NCI-H187 treated with DMSO at 0.1 percent for 48 hours (cell line): ENCODE measurements at regions not wholly inside any gene's neighbourhood (a gene's known extent, or its start where the extent isn't known, plus 50 kb on each side); places are given as distances from the start of the nearest gene placed in this dataset.
"Not testable (repeated sequence)": the region's sequence is repeated elsewhere in the genome, so short reads cannot be mapped to it uniquely, and the experiment has no call there.

ENCODE experiments used
- DNase-seq: peaks from one replicate; lab custom pipeline; 2025; lab: John Stamatoyannopoulos, UW

GRCh38 chr13:48808683-48809082, 155.0 kb downstream of the CYSLTR2 start:
- no peak for DNase-seq

DNA sequence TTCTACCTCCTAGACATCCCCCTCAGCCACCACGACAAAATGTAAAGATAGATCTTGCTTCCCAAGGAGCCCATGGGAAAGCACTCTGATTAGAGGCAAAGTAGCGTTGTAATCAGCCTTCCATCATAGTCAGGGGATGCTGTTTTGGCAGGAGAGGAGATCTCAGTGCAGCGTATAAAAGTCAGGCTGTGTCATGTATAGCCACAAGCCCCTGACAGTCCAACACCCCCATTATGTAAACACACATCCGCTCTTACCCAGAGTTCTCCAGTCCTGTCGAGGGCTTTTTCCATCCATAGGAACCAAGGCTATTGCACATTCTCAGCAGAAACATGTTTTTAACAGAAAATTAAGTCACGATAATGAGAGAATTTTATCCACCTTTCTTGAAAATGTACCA, 156.3 kb downstream of the CYSLTR2 start:
- no peak for DNase-seq

DNA sequence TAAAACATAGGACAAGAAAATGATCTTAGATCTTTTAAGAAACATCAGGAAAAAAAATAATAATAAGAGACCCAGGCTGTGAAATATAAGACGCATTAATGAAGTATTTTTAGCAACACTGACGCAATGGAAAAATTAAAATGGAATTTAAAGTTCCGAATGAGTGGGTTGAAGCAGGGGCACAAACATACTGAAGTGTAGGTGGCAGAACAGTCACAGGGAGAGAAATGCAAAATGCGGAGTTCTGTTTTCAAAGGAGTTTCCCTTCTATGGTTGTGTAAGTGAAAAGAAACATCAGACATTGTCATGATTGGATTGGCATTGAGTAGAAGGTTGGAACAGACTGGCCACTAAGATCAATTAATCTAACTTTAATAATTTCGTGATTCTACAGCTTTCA, 159.8 kb downstream of the CYSLTR2 start:
- DNase-seq = no peak

DNA sequence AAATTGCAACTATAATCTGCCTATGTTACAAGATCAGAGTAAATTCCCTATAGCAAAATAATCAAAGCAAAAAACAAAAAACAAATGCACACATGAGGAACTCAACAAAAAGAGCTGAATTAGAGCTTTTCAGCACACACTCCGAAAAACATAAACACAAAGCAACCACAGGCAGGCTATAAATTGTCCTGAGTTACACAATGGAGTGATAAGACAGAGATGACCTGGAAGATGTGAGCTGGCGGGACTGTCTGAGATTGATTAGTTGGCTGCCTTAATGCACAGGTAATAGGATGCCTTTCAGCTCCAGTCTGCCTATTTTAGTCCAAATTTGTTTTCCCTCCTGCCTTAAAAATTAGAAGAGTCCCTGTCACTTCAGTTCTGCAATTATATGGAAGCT, 159.0 kb upstream of the FNDC3A start:
- peak; percentile 26 for DNase-seq

DNA sequence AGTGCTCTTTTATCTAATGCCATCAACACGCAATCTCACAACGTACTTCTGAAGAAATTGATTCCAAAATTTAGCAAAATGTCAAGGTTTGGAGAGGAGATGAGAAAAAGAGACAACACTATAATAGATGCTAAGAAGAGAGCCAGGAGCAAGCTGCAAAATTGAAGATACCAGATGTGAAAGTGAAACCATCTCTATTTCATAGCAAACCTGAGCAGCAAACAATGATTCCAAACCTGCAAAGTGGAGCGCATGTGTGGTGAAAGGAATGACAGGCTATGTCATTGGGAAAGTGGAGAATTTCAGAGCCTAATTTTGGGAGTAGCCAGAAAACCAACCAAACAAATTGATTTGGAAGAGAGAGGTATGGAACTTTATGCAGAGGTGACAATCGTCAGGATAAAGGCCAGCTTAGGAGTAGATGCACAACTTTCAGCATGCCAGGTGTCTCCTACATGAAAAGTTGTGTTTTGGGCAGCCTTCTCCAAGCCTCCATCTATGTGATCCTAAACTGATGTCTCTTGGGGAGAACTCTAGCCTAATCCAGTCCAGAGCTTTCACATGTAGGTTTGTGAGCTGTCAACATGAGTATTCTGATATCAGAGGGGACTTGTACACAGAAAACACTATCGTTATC, 158.4 kb upstream of the FNDC3A start:
- no peak for DNase-seq

- no peak for DNase-seq
Observed at GRCh38 chr13:48818495-48819356, 157.0 kb upstream of the FNDC3A start.

GRCh38 chr13:48819376-48819775, 156.3 kb upstream of the FNDC3A start:
- no peak for DNase-seq

DNA sequence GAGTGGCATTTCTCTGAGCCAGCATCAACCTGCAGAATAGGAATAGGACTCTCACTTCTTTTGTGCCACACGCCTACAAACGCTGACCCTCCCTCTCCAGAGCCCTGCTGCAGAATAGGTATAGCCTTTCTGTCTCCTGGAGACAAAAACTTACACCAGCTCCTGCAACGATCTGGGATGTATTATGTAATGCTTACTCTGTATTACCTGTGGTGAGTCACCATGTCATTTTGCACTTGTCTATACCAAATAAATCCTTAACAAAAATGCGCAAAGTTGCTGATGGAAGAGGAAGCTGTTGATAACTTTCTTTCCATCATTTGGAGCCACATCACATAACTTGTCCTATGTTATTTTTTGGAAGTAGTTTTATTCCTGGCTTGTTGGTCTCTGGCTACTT, 155.8 kb upstream of the FNDC3A start:
- DNase-seq = no peak

DNA sequence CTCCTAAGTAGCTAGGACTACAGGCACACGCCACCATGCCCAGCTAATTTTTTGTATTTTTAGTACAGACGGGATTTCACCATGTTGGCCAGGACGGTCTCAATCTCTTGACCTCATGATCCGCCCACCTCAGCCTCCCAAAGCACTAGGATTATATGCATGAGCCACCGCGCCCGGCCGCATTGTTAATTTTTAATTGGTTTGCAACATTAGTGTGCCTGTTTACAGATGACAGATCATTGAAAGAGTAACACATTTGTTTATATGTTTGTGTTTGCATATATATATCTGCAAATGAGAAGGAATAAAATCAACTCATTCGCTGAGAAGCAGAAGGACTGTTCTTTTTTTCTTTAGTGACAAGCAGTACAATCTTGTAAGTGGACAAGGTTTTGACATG, 152.2 kb upstream of the FNDC3A start:
- not testable (repeated sequence) for DNase-seq

DNA sequence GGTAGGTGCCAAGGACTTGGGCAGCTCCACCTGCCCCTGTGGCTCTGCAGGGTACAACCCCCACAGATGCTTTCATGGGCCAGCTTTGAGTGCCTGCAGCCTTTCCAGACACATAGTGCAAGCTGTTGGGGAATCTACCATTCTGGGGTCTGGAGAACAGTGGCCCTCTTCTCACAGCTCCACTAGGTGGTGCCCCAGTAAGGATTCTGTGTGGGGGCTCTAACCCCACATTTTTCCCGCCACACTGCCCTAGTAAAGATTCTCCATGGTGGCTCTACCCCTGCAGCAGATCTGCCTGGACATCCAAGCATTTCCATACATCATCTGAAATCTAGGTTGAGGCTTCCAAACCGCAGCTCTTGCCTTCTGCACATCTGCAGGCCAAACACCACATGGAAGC, 149.7 kb upstream of the FNDC3A start:
- no peak for DNase-seq

- DNase-seq = not testable (repeated sequence)
Observed at GRCh38 chr13:48826922-48827454, 148.7 kb upstream of the FNDC3A start.

DNA sequence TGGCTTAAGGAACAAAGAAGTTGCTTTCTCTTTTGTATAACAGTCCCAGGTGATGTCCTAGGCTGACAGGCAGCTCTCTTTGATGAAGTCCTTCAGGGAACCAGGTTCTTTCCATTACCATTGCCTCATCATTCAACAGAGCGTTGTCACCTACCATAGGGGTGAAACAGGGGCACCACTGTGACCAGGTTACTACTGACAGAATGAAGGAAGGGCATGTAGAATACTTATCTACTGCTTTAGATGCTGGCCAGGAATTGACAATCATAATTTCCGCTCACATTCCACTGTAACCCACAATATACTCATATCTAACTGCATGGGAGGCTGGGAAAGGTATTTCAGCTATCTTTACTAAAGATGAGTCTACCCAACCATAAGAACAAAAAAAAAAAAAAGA, 148.0 kb upstream of the FNDC3A start:
- DNase-seq = no peak

- DNase-seq = peak; percentile 92
Observed at GRCh38 chr13:48828962-48829411, 146.7 kb upstream of the FNDC3A start.

DNA sequence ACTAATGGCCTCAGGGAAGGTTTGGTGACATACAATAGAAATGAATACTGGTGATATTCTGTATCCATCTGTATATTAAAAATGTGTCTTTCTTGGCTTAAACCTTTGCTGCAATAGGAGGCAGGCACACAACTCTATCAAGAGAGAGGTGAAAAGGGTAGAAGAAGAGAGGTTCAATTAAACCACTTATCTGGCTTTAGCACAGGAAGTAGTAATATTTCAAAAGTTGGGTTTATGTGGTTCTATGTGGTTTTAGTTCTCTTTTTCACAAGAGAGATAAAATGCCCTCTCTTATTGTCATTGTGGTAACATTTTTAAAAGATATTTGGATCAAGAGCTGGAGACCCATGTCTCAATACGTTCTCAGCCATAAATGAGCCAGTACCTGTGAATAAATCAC, 146.2 kb upstream of the FNDC3A start:
- DNase-seq = no peak

DNA sequence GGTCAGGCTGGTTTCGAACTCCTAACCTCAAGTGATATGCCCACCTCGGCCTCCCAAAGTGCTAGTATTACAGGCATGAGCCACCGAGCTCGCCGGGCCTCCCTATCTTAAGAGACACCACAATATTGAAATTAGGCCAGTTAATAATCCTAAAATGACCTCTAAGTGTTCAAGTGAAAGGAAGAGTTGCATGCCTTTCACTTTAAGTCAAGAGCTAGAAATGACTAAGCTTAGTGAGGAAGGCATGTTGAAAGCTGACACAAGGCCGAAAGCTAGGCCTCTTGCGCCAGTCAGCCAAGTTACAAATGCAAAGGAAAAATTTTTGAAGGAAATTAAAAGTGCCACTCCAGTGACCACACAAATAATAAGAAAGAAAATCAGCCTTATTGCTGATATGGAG, 144.5 kb upstream of the FNDC3A start:
- DNase-seq = no peak

DNA sequence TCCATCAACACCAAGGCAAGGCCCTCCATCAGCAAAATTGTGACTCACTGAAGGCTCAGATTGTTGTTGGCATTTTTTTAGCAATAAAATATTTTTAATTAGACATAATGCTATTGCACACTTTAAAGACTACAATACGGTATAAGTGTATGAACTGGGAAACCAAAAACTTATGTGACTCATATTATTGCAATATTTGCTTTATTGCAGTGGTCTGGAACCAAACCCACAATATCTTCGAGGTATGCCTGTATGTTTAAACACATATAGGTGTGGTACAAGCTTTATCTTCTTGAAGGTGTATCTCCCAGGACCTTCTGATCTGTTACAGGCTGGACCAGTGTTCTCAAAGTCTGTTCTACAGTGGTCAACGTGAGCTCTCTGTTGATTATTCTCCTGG, 142.3 kb upstream of the FNDC3A start:
- DNase-seq = no peak

DNA sequence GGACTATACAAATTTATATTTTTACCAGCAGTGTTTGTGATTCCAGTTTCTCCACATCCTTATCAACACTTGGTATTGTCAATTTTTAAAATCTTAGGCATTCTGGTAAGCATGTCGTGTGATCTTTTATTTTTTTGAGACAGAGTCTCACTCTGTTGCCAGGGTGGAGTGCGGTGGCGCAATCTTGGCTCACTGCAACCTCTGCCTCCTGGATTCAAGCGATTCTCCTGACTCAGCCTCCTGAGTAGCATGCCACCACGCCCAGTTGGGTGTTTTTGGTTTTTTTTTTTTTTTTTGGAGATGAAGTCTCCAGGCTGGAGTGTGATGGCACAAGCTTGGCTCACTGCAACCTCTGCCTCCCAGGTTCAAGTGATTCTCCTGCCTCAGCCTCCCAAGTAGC, 140.4 kb upstream of the FNDC3A start:
- DNase-seq = not testable (repeated sequence)

DNA sequence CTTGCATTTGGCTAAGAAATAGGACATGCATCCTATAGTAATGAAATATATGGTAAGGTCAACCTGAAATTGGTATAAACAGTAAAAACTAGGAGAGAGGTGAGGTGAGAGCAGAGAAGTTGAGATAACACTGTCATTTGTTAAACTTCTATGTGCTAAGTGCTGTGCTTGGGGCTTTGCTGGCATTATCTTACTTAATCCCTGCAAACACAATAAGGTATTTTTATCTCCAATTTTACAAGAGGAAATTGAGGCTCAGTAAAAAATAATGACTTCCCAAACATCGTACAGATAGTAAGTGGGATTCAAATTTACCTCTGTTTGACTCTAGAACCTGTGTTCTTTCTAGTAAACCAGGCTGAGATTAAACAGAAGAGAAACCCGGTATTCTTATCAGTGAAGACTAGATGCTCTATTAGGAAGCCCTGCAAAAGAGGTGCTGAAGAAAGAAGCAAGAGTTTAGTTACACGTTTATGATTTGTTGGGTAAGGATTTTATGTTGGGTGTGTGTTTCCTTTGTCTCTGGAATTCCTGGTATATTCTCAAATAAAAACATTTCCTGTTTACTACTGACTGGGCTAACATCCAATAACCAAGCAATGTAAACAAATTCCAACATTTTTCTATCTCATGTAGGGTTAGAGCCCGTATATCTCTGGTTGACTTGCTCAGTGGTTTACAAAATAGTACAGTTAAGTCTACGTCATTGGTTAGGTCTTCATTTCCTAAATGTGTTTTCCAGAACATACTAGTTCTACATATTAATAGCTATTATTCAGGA, 137.3 kb upstream of the FNDC3A start:
- no peak for DNase-seq

- no peak for DNase-seq
Observed at GRCh38 chr13:48839171-48839570, 136.5 kb upstream of the FNDC3A start.

DNA sequence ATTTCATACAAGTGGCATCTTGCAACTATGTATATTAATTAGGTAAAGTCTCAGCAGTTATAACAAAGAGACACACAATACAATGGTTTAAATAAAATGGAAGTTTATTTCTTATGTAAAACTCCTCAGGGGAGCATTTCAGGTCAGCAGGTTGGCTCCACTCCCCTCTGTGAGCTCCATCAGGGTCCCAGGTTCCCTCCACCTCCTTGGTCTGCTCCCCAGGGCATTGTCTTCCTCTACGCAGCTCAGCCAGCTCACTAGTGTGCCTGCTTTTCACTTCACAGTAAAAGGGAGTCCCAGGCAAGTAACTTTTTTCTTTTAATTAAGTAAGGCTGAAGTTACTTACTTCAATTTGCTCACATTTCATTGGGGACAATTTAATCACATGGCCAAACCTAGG, 135.3 kb upstream of the FNDC3A start:
- no peak for DNase-seq

GRCh38 chr13:48842316-48842715, 133.4 kb upstream of the FNDC3A start:
- no peak for DNase-seq

DNA sequence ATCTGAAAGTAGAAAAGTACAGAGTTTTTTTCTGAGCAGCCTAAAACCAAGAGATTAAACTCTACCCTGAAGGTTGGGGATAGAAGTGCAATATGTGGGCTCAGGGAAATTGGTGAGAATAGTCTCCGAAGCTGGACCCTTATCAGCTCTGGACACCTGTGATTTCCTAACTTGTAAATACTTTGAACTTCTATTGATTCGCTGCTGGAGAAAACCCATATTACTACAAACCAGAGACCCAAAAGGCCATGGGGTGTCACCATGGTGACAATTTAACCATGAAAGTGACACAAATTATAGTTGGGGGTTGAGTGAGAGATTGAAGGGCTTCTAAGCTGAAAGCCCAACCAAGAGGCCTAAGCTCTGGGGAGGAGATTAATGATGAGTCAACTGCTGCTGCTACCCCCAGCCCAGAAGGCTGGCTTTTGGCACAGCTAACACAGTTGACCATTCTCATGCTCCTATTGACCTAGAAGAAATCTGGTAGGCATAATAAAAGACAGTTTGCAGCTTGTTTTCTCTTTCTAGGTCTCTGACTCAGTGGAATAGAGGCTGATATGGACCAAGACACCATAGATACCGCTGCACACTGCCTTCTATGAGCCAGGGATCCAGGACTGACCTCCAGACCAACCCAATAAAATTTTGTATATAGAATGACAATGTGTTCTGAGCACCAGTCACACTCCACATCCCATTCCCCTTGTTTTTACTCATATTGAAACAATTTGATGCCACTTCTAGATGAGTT, 131.9 kb upstream of the FNDC3A start:
- no peak for DNase-seq
